Esophagus squamous epithelium (tissue), 5 donors: ENCODE measurements at regions not wholly inside any gene's neighbourhood (a gene's known extent, or its start where the extent isn't known, plus 50 kb on each side); places are given as distances from the start of the nearest gene placed in this dataset.

ENCODE experiments used
- DNase-seq: peaks from one replicate; lab custom pipeline; 2025; lab: John Stamatoyannopoulos, UW
- H3K27ac ChIP-seq, 4 donors: fragments of 200-600 bp; sonication (generic); one replicate each; pipeline ENCODE4 v1.5.1; 2016 to 2019; ENCODE audit warnings: mild to moderate bottlenecking in 1 of 4
- H3K27me3 ChIP-seq, 4 donors: fragments of 200-600 bp; sonication (generic); 1 replicate in 3 of 4; 2 replicates in 1 of 4; pipeline versions ENCODE4 v1.5.1 to v1.6.0; 2017 to 2021; ENCODE audit warnings: antibody characterized with exemption in 1 of 4
- H3K36me3 ChIP-seq, 3 donors: fragments of 200-600 bp; sonication (generic); one replicate each; pipeline ENCODE4 v1.5.1; 2016 to 2019
- H3K4me1 ChIP-seq, 3 donors: fragments of 200-600 bp; sonication (generic); one replicate each; pipeline ENCODE4 v1.5.1; 2017 to 2019
- H3K4me3 ChIP-seq, 4 donors: fragments of 200-600 bp; sonication (generic); 1 replicate in 3 of 4; 2 replicates in 1 of 4; pipeline ENCODE4 v1.5.1; 2016 to 2019; ENCODE audit warnings: mild to moderate bottlenecking in 2 of 4, moderate library complexity in 1 of 4
- H3K9me3 ChIP-seq, 3 donors: fragments of 200-600 bp; sonication (generic); one replicate each; pipeline ENCODE4 v1.5.1; 2016 to 2019
- CTCF ChIP-seq, 6 experiments: fragments of 450-650 bp in 4 of 6; fragments of 200-600 bp in 2 of 6; sonication (generic) in 2 of 6; IDR thresholded peaks; one replicate each; pipeline ENCODE4 v1.5.1; 2016 to 2019; ENCODE audit warnings: antibody characterized with exemption in 6 of 6, mild to moderate bottlenecking in 4 of 6, moderate library complexity in 4 of 6
- POLR2A ChIP-seq, 4 donors: fragments of 450-650 bp; IDR thresholded peaks; one replicate each; pipeline ENCODE4 v1.6.1; 2017; ENCODE audit warnings: antibody characterized with exemption in 4 of 4, mild to moderate bottlenecking in 4 of 4, moderate library complexity in 3 of 4
- WGBS, 2 donors: methylation state at CpG; one replicate each; pipeline ENCODE4 v1.1.5; 2018; 5-methylcytosine and 5-hydroxymethylcytosine counted together
- intact Hi-C: fragments of 100-400 bp; cut with DNase I; formaldehyde crosslinking; loops from one replicate; pipeline ENCODE4 v1.15.0; 2022
- donor health status: DM: yes; HTN: yes; CAD: no.

GRCh38 chr10:83871187-83872081 lies 267.9 kb upstream of the GHITM start:
- peaks cover 0 to 7% (median 5%) of the 10 kb centered on the region in 3 donors for H3K4me1 ChIP-seq
- 19% methylated on average over 17 to 18 of the region's 18 CpGs for WGBS, 2 donors
- peaks cover 0 to 7% (median 0%) of the 10 kb centered on the region in 4 donors for H3K27me3 ChIP-seq
- no peaks in the 10 kb centered on the region for H3K9me3 ChIP-seq
- no peak overlapping the region for H3K27ac ChIP-seq
- no peaks in the 10 kb centered on the region for H3K36me3 ChIP-seq
- TF ChIP-seq CTCF (IDR thresholded peaks at IDR 0.05) (peak; percentile 23 to 90 (median 82)), POLR2A (IDR thresholded peaks at IDR 0.05) (no peak)
- no peak overlapping the region for H3K4me3 ChIP-seq
- intact Hi-C loops = no loop called here
- no peak for DNase-seq

GRCh38 chr10:83880252-83880791 lies 259.0 kb upstream of the GHITM start:
- TF ChIP-seq CTCF (IDR thresholded peaks at IDR 0.05) (no peak), POLR2A (IDR thresholded peaks at IDR 0.05) (no peak)
- H3K4me3 ChIP-seq = no peak overlapping the region
- intact Hi-C loops = no loop called here
- peaks cover 0 to 23% (median 0%) of the 10 kb centered on the region in 3 donors for H3K4me1 ChIP-seq
- no peaks in the 10 kb centered on the region for H3K9me3 ChIP-seq
- H3K27me3 ChIP-seq = no peaks in the 10 kb centered on the region
- H3K36me3 ChIP-seq = no peaks in the 10 kb centered on the region
- DNase-seq = no peak
- 66 to 74% methylated on average over 8 of the region's 8 CpGs for WGBS, 2 donors
- no peak overlapping the region for H3K27ac ChIP-seq

- Histone ChIP-seq H3K27me3 (no peaks in the 10 kb centered on the region), H3K4me3 (no peak overlapping the region), H3K4me1 (peaks cover 0 to 25% (median 0%) of the 10 kb centered on the region in 3 donors), H3K36me3 (no peaks in the 10 kb centered on the region), H3K9me3 (no peaks in the 10 kb centered on the region), H3K27ac (no peak overlapping the region)
- intact Hi-C loops = no loop called here
- 14 to 50% methylated on average over 1 of the region's 1 CpG for WGBS, 2 donors
- no peak for DNase-seq
- TF ChIP-seq POLR2A (IDR thresholded peaks at IDR 0.05) = no peak
- no peak for TF ChIP-seq CTCF (IDR thresholded peaks at IDR 0.05)
These were observed 257.6 kb upstream of the GHITM start for GRCh38 chr10:83881661-83882060.

- no peak for DNase-seq
- Histone ChIP-seq H3K4me3 (no peak overlapping the region), H3K9me3 (no peaks in the 10 kb centered on the region), H3K36me3 (no peaks in the 10 kb centered on the region), H3K27me3 (no peaks in the 10 kb centered on the region), H3K4me1 (peaks cover 0 to 13% (median 0%) of the 10 kb centered on the region in 3 donors), H3K27ac (no peak overlapping the region)
- 35 to 51% methylated on average over 5 of the region's 5 CpGs for WGBS, 2 donors
- no peak for TF ChIP-seq CTCF (IDR thresholded peaks at IDR 0.05)
- no peak for TF ChIP-seq POLR2A (IDR thresholded peaks at IDR 0.05)
- intact Hi-C loops = no loop called here
These were observed 252.4 kb upstream of the GHITM start for GRCh38 chr10:83886871-83887270.

- WGBS, 2 donors = 81 to 82% methylated on average over 6 of the region's 6 CpGs
- TF ChIP-seq CTCF (IDR thresholded peaks at IDR 0.05) (no peak), POLR2A (IDR thresholded peaks at IDR 0.05) (no peak)
- H3K27me3 ChIP-seq = no peaks in the 10 kb centered on the region
- H3K4me1 ChIP-seq = no peaks in the 10 kb centered on the region
- no peak for DNase-seq
- H3K36me3 ChIP-seq = no peaks in the 10 kb centered on the region
- no peak overlapping the region for H3K4me3 ChIP-seq
- intact Hi-C loops = no loop called here
- no peak overlapping the region for H3K27ac ChIP-seq
- H3K9me3 ChIP-seq = no peaks in the 10 kb centered on the region
These were observed 246.6 kb upstream of the GHITM start for GRCh38 chr10:83892737-83893136.
